WTC11 (cell line): ENCODE measurements at regions not wholly inside any gene's neighbourhood (a gene's known extent, or its start where the extent isn't known, plus 50 kb on each side); places are given as distances from the start of the nearest gene placed in this dataset.
"Not testable (repeated sequence)": the region's sequence is repeated elsewhere in the genome, so short reads cannot be mapped to it uniquely, and the experiment has no call there.

ENCODE experiments used
- ATAC-seq: fragments of 200-7000 bp; cut with Tn5 transposase; 2 replicates; pipeline ENCODE4 v1.10.0; 2021; ENCODE audit warnings: mild to moderate bottlenecking, moderate library complexity
- CTCF ChIA-PET: fragments of 300-600 bp; sonication (Branson Sonifier 250); formaldehyde crosslinking; loops from one replicate; lab custom pipeline; 2021; ENCODE audit warnings: antibody characterized with exemption; lab: Charles Lee
- POLR2A ChIA-PET: fragments of 350-600 bp; sonication (Branson Sonifier 250); formaldehyde crosslinking; loops from one replicate; lab custom pipeline; 2021; ENCODE audit warnings: antibody characterized with exemption; lab: Charles Lee
- DNase-seq: peaks from one replicate; pipeline ENCODE4 v3.0.0; 2021; ENCODE audit warnings: low spot score
- H3K27ac Mint-ChIP-seq: 2 replicates; pipeline ENCODE4 v1.8.0; 2021; ENCODE audit warnings: mixed read lengths
- H3K27me3 Mint-ChIP-seq: 2 replicates; pipeline ENCODE4 v1.8.0; 2021; ENCODE audit warnings: low read depth, mild to moderate bottlenecking, moderate library complexity, mixed read lengths
- H3K36me3 Mint-ChIP-seq: 2 replicates; pipeline ENCODE4 v1.8.0; 2021; ENCODE audit warnings: mixed read lengths
- H3K4me1 Mint-ChIP-seq: 2 replicates; pipeline ENCODE4 v1.8.0; 2022; ENCODE audit warnings: mixed read lengths
- H3K4me3 Mint-ChIP-seq: 2 replicates; pipeline ENCODE4 v1.8.0; 2021; ENCODE audit warnings: mild to moderate bottlenecking, moderate library complexity, mixed read lengths
- H3K9me3 Mint-ChIP-seq: 2 replicates; pipeline ENCODE4 v1.8.0; 2021; ENCODE audit warnings: mixed read lengths
- CREM ChIP-seq: sonication (generic); formaldehyde crosslinking; IDR thresholded peaks from 2 replicates; pipeline ENCODE4 v1.8.1; 2022; ENCODE audit warnings: mild to moderate bottlenecking, missing genetic modification reagents, moderate library complexity
- ELF4 ChIP-seq: sonication (generic); formaldehyde crosslinking; IDR thresholded peaks from 2 replicates; pipeline ENCODE4 v1.8.1; 2022; ENCODE audit warnings: low read depth, mild to moderate bottlenecking, moderate library complexity, missing genetic modification reagents
- FOXP4 ChIP-seq: sonication (generic); formaldehyde crosslinking; IDR thresholded peaks from 2 replicates; pipeline ENCODE4 v1.8.0; 2022; ENCODE audit warnings: mild to moderate bottlenecking, missing genetic modification reagents
- JUN ChIP-seq: sonication (generic); formaldehyde crosslinking; IDR thresholded peaks from 2 replicates; pipeline ENCODE4 v1.8.0; 2023; ENCODE audit warnings: mild to moderate bottlenecking, missing genetic modification reagents
- KAT7 ChIP-seq: sonication (generic); formaldehyde crosslinking; IDR thresholded peaks from 2 replicates; pipeline ENCODE4 v1.8.1; 2023; ENCODE audit warnings: missing genetic modification reagents, mild to moderate bottlenecking, borderline replicate concordance
- MXD4 ChIP-seq: fragments of 250-450 bp; sonication (Bioruptor Pico); IDR thresholded peaks from 2 replicates; pipeline ENCODE4 v1.8.0; 2021; ENCODE audit warnings: mild to moderate bottlenecking, moderate library complexity, borderline replicate concordance
- NFATC4 ChIP-seq: fragments of 250-450 bp; sonication (Bioruptor Pico); IDR thresholded peaks from 2 replicates; pipeline ENCODE4 v1.9.0; 2021; ENCODE audit warnings: mild to moderate bottlenecking
- PRRX2 ChIP-seq: fragments of 250-450 bp; sonication (Bioruptor Pico); IDR thresholded peaks from 2 replicates; pipeline ENCODE4 v1.8.0; 2021; ENCODE audit warnings: mild to moderate bottlenecking
- RELA ChIP-seq: sonication (generic); formaldehyde crosslinking; IDR thresholded peaks from 2 replicates; pipeline ENCODE4 v1.8.1; 2022; ENCODE audit warnings: missing genetic modification reagents, mild to moderate bottlenecking, borderline replicate concordance
- RORB ChIP-seq: fragments of 250-450 bp; sonication (Bioruptor Pico); IDR thresholded peaks from 2 replicates; pipeline ENCODE4 v1.9.0; 2021; ENCODE audit warnings: mild to moderate bottlenecking
- SP1 ChIP-seq: sonication (generic); formaldehyde crosslinking; conservative IDR thresholded peaks from 2 replicates; pipeline ENCODE4 v1.8.1; 2022; ENCODE audit warnings: missing genetic modification reagents
- TCF7 ChIP-seq: sonication (generic); formaldehyde crosslinking; IDR thresholded peaks from 2 replicates; pipeline ENCODE4 v1.8.0; 2022; ENCODE audit warnings: mild to moderate bottlenecking, low read depth, missing genetic modification reagents, moderate library complexity
- ZNF232 ChIP-seq: sonication (generic); formaldehyde crosslinking; IDR thresholded peaks from 2 replicates; pipeline ENCODE4 v1.8.0; 2022; ENCODE audit warnings: mild to moderate bottlenecking, missing genetic modification reagents
- ZNF263 ChIP-seq: sonication (generic); formaldehyde crosslinking; IDR thresholded peaks from 2 replicates; pipeline ENCODE4 v1.8.1; 2022; ENCODE audit warnings: low read depth, mild to moderate bottlenecking, moderate library complexity, missing genetic modification reagents
- ZNF317 ChIP-seq: sonication (generic); formaldehyde crosslinking; IDR thresholded peaks from 2 replicates; pipeline ENCODE4 v1.8.1; 2023; ENCODE audit warnings: low read depth, mild to moderate bottlenecking, moderate library complexity, missing genetic modification reagents, borderline replicate concordance
- ZNF671 ChIP-seq: fragments of 250-450 bp; sonication (Bioruptor Pico); IDR thresholded peaks from 2 replicates; pipeline ENCODE4 v1.8.0; 2021; ENCODE audit warnings: mild to moderate bottlenecking
- TF ChIP-seq, protein P1 (sequence below): sonication (generic); formaldehyde crosslinking; IDR thresholded peaks from 2 replicates; pipeline ENCODE4 v1.8.1; 2023; ENCODE audit warnings: mild to moderate bottlenecking, missing genetic modification reagents
- TF ChIP-seq, protein P2 (sequence below): sonication (generic); formaldehyde crosslinking; IDR thresholded peaks from 2 replicates; pipeline ENCODE4 v1.8.0; 2023; ENCODE audit warnings: missing genetic modification reagents
- TF ChIP-seq, protein P3 (sequence below): sonication (generic); formaldehyde crosslinking; IDR thresholded peaks from 2 replicates; pipeline ENCODE4 v1.8.0; 2022; ENCODE audit warnings: mild to moderate bottlenecking, missing genetic modification reagents

- H3K9me3 Mint-ChIP-seq: peaks cover 23% of the 10 kb centered on the region
- no peak overlapping the region for H3K27ac Mint-ChIP-seq
- DNase-seq (no peak), ATAC-seq (no peak)
- POLR2A ChIA-PET: no interaction called here
- peaks cover 2% of the 10 kb centered on the region; the same call in 1 of the 2 replicates for H3K4me1 Mint-ChIP-seq
- CTCF ChIA-PET: no interaction called here
- H3K4me3 Mint-ChIP-seq: no peak overlapping the region
- TF ChIP-seq ELF4 (CRISPR knock-in tag): no peak
- H3K36me3 Mint-ChIP-seq: peaks cover 7% of the 10 kb centered on the region
- H3K27me3 Mint-ChIP-seq: no peaks in the 10 kb centered on the region; the same call in 1 of the 2 replicates
Measured at GRCh38 chr1:218931324-218931723, 242.4 kb upstream of the LYPLAL1 start.

DNA sequence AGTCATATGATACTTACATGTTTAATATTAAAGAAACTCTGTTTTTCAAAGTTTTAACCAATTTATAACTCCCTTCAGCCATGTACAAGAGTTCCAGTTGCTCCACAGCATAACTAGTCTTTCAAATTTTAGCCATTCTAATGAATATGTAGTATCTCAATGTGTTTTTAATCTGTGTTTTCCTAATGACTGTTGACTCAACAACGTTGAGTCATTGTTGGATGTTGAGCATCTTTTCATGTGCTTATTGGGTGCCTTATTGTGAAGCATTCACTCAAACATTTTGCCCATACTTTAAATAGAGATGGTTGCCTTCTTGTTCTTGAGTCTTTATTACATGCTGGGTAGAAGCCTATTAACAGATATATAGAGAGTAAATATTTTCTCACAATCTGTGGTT lies 240.2 kb upstream of the LYPLAL1 start:
- H3K4me3 Mint-ChIP-seq: no peak overlapping the region
- H3K9me3 Mint-ChIP-seq: peaks cover 29% of the 10 kb centered on the region

DNA sequence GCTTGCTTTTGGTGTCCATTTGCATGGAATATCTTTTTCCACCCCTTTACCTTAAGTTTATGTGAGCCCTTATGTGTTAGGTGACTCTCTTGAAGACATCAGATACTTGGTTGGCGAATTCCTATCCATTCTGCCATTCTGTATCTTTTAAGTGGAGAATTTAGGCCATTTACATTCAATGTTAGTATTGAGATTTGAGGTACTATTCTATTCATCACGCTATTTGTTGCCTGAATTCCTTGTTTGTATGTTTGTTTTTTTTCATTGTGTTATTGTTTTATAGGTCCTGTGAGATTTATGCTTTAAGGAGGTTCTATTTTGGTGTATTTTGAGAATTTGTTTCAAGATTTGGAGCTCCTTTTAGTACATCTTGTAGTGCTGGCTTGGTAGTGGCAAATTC lies 238.3 kb upstream of the LYPLAL1 start:
- DNase-seq, H3K4me1 Mint-ChIP-seq, ATAC-seq, H3K27ac Mint-ChIP-seq, H3K36me3 Mint-ChIP-seq, H3K4me3 Mint-ChIP-seq, POLR2A ChIA-PET, CTCF ChIA-PET, H3K27me3 Mint-ChIP-seq: not testable (repeated sequence)
- peaks cover 38% of the 10 kb centered on the region for H3K9me3 Mint-ChIP-seq

More for the DNA sequence above, 240.2 kb upstream of the LYPLAL1 start:
- DNase-seq (no peak), ATAC-seq (no peak)
- TF ChIP-seq, protein P1, sequence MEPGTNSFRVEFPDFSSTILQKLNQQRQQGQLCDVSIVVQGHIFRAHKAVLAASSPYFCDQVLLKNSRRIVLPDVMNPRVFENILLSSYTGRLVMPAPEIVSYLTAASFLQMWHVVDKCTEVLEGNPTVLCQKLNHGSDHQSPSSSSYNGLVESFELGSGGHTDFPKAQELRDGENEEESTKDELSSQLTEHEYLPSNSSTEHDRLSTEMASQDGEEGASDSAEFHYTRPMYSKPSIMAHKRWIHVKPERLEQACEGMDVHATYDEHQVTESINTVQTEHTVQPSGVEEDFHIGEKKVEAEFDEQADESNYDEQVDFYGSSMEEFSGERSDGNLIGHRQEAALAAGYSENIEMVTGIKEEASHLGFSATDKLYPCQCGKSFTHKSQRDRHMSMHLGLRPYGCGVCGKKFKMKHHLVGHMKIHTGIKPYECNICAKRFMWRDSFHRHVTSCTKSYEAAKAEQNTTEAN (CRISPR knock-in tag): no peak
- TF ChIP-seq ZNF671 (CRISPR knock-in tag) (no peak), MXD4 (CRISPR knock-in tag) (no peak), CREM (no peak), TCF7 (CRISPR knock-in tag) (no peak), ZNF317 (CRISPR knock-in tag) (no peak), KAT7 (CRISPR knock-in tag) (no peak), SP1 (CRISPR knock-in tag) (no peak), ZNF232 (CRISPR knock-in tag) (no peak), PRRX2 (no peak), NFATC4 (CRISPR knock-in tag) (no peak), ZNF263 (CRISPR knock-in tag) (no peak), JUN (CRISPR knock-in tag) (no peak), RORB (no peak), FOXP4 (CRISPR knock-in tag) (no peak), ELF4 (CRISPR knock-in tag) (no peak), RELA (CRISPR knock-in tag) (no peak)
- TF ChIP-seq, protein P2, sequence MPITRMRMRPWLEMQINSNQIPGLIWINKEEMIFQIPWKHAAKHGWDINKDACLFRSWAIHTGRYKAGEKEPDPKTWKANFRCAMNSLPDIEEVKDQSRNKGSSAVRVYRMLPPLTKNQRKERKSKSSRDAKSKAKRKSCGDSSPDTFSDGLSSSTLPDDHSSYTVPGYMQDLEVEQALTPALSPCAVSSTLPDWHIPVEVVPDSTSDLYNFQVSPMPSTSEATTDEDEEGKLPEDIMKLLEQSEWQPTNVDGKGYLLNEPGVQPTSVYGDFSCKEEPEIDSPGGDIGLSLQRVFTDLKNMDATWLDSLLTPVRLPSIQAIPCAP (CRISPR knock-in tag): no peak
- TF ChIP-seq, protein P3, sequence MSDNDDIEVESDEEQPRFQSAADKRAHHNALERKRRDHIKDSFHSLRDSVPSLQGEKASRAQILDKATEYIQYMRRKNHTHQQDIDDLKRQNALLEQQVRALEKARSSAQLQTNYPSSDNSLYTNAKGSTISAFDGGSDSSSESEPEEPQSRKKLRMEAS (CRISPR knock-in tag): no peak
- ChIA-PET CTCF (no interaction called here), POLR2A (no interaction called here)
- H3K27ac Mint-ChIP-seq: no peak overlapping the region
- peaks cover 7% of the 10 kb centered on the region for H3K36me3 Mint-ChIP-seq
- peaks cover 2% of the 10 kb centered on the region; the same call in 1 of the 2 replicates for H3K4me1 Mint-ChIP-seq
- no peaks in the 10 kb centered on the region; the same call in 1 of the 2 replicates for H3K27me3 Mint-ChIP-seq
